ENCODE measurements at regions not wholly inside any gene's neighbourhood (a gene's known extent, or its start where the extent isn't known, plus 50 kb on each side); places are given as distances from the start of the nearest gene placed in this dataset.
"Not testable (repeated sequence)": the region's sequence is repeated elsewhere in the genome, so short reads cannot be mapped to it uniquely, and the experiment has no call there.

- no peak for DNase-seq
These were observed 617.5 kb upstream of the CPEB2 start for GRCh38 chr4:14384824-14385223.

DNA sequence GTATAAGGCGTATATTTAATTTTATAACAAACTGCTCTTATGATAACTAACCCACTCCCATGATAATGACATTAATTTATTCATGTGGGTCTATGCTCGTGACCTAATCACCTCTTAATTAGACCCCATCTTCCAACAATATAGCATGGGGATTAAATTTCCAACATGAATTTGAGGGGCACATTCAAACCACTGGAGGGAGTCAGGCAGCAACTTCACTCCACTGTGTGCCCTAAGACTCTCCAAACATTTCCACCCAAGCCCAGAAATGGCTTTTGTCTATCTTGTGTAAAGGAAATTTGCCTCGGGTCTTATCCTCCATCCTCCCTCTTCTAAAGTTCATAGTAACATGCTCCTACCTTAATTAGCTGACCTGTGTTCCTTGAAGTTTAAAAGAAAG lies 616.1 kb upstream of the CPEB2 start:
- no peak for DNase-seq

GRCh38 chr4:14387647-14388046 lies 614.6 kb upstream of the CPEB2 start:
- DNase-seq: no peak

DNA sequence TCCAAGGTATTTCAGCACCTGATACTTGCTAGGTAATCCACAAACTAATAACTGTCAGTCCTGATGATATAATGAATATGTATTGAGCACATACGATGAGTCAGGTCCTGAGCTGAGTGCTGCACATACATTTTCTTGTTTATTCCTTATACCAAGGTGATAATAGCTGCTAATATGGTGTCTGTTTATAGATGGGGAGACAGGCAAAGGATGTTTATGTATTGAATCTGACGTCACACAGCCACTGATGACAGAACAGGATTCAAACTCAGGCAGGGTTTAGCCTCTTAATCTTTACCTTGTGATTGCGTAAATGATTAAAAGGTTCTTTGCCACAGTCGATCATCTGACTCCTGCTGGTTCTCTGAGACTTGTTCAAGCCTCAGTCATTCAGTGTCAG lies 609.9 kb upstream of the CPEB2 start:
- no peak for DNase-seq

- DNase-seq: no peak
These were observed 606.1 kb upstream of the CPEB2 start for GRCh38 chr4:14396183-14396582.

DNA sequence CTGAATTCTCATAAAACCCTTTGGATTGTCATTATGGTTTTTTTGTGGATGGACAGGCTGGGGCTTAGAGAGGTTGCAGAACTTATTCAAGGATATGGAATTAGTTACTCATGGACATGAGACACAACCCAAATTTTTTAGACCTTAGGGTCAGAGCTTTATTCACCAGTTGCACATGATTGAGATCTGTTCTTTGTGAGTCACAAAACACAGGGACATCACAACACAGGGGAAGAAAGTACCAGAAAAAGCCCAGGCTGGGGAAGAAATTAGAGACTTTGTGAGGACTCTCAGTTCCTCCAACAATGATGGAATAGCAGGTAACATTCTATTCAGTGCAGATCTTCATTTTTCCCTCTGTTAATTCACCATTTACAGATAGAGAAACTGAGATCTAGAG lies 602.4 kb upstream of the CPEB2 start:
- no peak for DNase-seq

- no peak for DNase-seq
These were observed 602.0 kb upstream of the CPEB2 start for GRCh38 chr4:14400307-14400706.

DNA sequence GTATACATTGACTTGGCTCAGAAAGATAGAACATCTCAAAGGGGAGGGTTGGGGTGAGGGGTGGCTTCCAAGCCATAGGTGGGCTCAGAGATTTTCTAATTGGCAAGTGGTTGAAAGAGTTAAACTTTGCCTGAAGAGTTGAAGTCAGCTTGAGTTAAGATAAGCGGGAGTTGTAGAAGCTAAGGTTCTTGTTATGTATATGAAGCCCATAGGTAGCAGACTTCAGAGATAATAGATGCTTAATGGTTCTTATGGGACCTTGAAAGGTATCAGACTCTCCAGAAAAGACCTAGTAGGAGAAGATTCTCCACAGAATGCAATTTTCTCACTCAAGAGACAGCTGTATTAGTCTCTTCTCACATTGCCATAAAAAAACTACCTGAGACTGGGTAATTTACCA lies 599.1 kb upstream of the CPEB2 start:
- DNase-seq: no peak

GRCh38 chr4:14404730-14405129 lies 597.6 kb upstream of the CPEB2 start:
- DNase-seq: peak; percentile 20

- DNase-seq: no peak
These were observed 591.8 kb upstream of the CPEB2 start for GRCh38 chr4:14410516-14410915.

DNA sequence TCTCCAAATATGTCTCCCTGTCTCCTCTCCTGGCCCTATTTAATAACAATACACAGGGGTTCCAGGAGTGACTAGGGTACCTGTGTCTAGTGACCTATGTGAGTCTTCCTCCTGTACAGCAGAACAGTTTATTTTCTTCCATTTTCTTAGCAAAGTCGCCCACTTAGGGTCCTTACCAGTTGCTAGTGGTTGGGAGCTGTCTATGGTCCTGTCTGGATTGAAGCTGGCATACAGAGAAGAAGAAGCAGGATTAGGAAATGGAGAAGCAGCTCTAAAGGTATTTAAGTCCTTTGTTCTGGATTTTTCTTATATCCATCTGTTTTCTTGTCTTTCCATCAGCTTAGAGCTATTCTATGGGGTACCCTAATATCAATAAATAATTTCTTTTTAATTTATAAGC lies 587.1 kb upstream of the CPEB2 start:
- DNase-seq: peak; percentile 2

DNA sequence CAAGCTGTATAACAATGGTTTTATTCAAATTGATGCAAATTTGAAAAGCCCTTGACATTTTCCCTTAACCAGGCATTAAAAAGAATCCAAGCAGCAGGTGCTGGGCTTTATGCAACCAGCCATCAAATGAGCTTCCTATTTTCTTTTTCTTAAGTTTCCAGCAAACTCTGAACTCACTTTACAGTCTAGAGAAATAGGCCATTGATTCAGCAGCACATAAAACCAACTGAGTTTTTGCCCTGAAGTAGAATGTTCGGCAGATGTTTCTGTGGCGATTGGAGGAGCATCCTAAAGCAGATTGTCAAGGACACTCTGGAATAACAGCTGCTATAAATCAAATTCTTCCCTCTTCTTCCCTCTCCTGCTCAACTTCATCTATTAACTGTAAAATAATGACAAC lies 582.8 kb upstream of the CPEB2 start:
- DNase-seq: no peak

- DNase-seq: not testable (repeated sequence)
These were observed 576.0 kb upstream of the CPEB2 start for GRCh38 chr4:14426297-14426696.

GRCh38 chr4:14428125-14428524 lies 574.2 kb upstream of the CPEB2 start:
- DNase-seq: no peak

DNA sequence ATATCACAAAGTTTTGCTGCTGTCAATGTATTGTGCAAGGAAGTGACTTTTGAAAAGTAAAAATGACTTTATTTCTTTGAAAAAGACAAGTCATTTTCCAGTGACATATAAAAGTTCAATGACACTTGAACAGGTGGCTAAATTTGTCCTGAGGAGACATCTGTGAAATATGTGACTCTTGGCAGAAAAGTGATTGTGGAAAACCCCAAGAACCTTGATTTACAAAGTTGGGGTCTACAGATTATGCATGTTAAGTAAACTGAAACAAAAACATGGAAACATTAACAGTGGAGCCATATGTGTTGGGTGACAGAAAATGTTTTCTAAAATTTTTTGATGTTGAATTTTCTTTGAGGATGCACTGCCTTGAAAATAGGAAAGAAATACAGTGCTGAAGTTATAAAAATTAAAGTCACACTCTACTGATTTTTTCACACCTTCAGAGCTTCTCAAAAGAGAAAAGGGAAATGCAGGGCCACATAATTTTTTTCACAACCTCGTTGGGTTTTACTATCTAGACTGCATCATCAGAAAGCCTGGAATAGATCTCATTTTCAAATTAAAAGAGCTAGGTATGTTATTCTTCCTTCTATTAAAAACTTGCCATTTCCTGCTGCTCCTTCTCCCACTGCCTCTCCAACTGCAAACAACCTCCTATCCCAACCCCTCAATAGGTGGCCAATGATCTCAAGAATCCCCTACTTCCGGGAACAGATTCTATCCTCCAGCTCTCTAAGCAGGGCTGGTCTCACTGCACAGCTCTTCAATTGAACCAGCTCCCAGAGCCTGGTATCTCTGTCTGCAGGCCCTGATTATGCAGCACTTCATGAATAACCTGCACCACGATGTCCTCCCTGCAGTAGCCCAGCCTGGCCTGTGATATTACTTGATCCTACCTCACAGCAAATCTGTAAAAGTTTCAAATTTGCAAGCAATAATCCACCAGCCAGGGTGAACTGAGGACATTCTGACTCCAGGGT lies 570.8 kb upstream of the CPEB2 start:
- DNase-seq: no peak

GRCh38 chr4:14434483-14434882 lies 567.8 kb upstream of the CPEB2 start:
- DNase-seq: no peak

- DNase-seq: no peak
These were observed 567.4 kb upstream of the CPEB2 start for GRCh38 chr4:14434916-14435315.

DNA sequence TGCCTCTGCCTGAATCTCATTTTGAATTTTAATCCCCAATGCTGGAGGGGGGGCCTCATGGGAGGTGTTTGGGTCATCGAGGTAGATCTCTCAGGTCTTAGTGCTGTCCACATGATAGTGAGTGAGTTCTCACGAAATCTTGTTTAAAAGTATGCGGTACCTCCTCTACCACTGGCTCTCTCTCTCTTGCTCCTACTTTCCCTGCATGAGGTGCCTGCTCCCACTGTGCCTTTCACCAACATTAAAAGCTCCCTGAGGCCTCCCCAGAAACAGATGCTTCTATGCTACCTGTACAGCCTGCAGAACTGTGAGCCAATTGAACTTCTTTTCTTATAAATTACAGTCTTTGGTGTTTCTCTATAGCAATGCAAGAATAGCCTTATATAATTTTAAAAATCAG lies 560.7 kb upstream of the CPEB2 start:
- no peak for DNase-seq

DNA sequence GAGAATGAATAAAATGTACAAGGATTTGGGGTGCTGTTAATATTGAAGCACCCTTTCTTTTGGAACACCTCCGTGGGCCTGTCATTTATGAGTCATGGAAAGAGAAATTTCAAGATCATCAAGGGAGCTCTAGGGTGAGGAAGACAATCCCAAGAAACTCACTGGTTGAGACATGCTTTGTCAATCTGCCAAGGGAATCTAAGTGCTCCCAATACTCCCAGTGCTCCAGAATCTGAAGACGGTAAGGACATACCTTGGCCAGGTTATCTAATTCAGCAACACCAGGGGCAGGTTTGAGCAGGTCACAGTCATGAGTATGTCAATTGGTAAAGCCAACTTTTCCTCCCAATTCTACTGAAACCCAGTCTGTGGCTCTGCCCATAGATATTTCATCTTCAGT lies 556.4 kb upstream of the CPEB2 start:
- no peak for DNase-seq

- DNase-seq: no peak
These were observed 556.0 kb upstream of the CPEB2 start for GRCh38 chr4:14446311-14446710.

GRCh38 chr4:14446904-14447303 lies 555.4 kb upstream of the CPEB2 start:
- no peak for DNase-seq

DNA sequence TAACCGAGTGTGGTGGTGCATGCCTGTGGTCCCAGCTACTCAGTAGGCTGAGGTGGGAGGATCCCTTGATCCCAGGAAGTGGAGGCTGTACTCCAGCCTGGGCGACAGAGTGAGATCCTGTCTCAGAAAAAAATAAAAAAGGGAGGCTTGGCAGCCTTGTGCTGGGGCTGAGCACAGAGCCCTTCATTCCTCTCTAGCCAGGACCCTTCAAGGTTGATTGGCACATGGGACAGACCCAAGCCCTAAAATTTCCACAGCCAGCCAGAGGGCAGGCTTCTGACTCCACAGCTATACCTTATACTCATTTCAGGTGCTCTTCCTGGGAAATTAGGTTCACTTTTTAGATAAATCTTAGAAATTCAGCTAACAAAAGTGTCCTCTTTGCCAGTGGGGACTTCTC lies 553.0 kb upstream of the CPEB2 start:
- no peak for DNase-seq

GRCh38 chr4:14452001-14452400 lies 550.3 kb upstream of the CPEB2 start:
- no peak for DNase-seq

- no peak for DNase-seq
These were observed 549.5 kb upstream of the CPEB2 start for GRCh38 chr4:14452764-14453163.

All from tongue (tissue), 1 donor.